H1 (cell line): ENCODE measurements at regions not wholly inside any gene's neighbourhood (a gene's known extent, or its start where the extent isn't known, plus 50 kb on each side); places are given as distances from the start of the nearest gene placed in this dataset.

ENCODE experiments used
- HDAC6 ChIP-seq: IDR thresholded peaks from one replicate; pipeline ENCODE4 v1.7.1; 2012; ENCODE audit warnings: low read depth, mild to moderate bottlenecking, inconsistent platforms, low read length, moderate library complexity
- RXRA ChIP-seq: IDR thresholded peaks from 2 replicates; pipeline ENCODE4 v1.6.1; 2011; ENCODE audit warnings: low read depth, mild to moderate bottlenecking, low read length, moderate library complexity; ENCODE audit not compliant: insufficient read depth
- TF ChIP-seq, protein P1 (sequence below): IDR thresholded peaks from 2 replicates; pipeline ENCODE4 v1.6.1; 2012; ENCODE audit warnings: inconsistent platforms

DNA sequence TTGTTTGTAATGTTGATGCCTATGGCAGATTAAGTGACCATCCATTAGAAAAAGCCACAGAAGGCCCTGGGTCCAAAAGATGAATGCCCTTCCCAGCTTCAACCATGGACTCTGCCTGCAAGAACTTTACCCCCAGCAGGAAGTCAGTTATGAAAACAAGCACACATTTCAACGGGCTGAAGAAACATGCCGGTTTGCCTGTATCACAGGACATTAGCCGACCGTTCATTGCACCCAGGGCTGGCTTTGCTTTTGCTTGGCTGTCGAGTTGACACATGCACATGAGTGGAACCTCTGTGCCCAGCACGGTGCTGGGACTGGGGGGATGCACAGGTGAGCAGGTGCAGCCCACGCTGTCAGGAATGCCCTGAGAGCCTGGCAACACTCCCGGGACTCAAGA, 1087.0 kb downstream of the BCL11B start (continued):
- TF ChIP-seq RXRA, result no peak
- TF ChIP-seq HDAC6, result no peak
- TF ChIP-seq, protein P1, sequence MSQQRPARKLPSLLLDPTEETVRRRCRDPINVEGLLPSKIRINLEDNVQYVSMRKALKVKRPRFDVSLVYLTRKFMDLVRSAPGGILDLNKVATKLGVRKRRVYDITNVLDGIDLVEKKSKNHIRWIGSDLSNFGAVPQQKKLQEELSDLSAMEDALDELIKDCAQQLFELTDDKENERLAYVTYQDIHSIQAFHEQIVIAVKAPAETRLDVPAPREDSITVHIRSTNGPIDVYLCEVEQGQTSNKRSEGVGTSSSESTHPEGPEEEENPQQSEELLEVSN, result no peak
